GM18868 (cell line): ENCODE measurements at regions not wholly inside any gene's neighbourhood (a gene's known extent, or its start where the extent isn't known, plus 50 kb on each side); places are given as distances from the start of the nearest gene placed in this dataset.
"Not testable (repeated sequence)": the region's sequence is repeated elsewhere in the genome, so short reads cannot be mapped to it uniquely, and the experiment has no call there.

Source experiments
- ATAC-seq: cut with Tn5 transposase; IDR thresholded peaks from one replicate; pipeline ENCODE4 v1.9.1; 2021; ENCODE audit warnings: mild to moderate bottlenecking, moderate library complexity; ENCODE audit not compliant: unreplicated experiment

DNA sequence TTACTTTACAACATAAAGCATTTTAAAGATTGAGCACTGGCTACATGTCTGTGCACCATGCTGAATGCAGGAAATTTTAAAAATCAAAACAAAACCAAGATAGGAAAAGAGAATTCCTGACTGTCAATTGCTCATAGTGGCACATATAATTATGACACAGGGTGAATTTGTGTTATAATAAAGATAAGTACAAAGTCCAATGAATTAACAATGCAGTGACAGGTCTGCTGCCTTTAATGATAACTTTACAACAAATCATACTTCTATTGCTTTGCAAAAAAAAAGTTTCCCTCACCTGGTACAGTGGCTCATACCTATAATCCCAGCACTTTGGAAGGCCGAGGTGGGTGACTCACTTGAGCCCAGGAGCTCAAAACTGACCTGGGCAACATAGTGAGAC, 93.8 kb upstream of the OSBPL8 start:
- no peak for ATAC-seq

DNA sequence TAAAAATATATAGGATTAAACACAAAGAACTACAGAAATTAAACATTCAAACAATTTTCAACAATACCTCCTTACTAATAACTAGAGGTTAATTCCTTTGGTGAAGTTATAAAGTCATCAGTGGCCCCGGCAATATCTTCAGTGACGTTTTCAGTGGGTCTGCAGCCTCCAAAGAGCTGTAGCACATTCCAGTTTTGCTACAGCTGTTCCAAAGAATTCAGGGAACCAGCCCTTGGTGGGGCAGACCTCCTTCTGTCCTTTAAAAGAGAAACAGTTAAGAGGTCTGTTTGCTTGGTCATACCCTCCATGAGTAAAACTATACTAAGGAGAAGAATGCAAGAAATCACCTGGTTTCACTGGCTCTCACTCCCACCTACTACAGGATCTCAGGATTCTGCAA, 99.2 kb upstream of the ZDHHC17 start:
- no peak for ATAC-seq

GRCh38 chr12:76666290-76666835, 97.6 kb upstream of the ZDHHC17 start:
- ATAC-seq = no peak

GRCh38 chr12:76669981-76670380, 93.9 kb upstream of the ZDHHC17 start:
- ATAC-seq = no peak

DNA sequence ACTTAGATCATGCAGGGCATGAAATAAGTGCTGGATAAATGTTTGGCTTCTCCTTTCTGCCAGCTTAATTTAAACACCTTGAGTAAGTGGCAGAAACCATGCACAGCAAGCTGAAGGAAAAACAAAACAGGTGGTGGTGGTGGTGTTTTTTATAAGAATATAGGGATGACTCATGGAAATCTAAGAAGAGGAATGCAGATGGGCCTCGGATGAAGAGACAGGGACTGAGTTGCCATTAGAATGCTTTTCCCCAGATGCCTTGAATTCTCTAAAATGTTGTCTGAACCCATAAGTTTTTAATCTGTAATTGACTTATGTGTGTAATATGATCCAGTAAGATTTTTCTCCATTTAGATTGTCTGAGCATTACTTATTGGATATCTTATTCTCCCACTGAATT, 93.1 kb upstream of the ZDHHC17 start:
- ATAC-seq = no peak

GRCh38 chr12:76674669-76675315, 89.1 kb upstream of the ZDHHC17 start:
- ATAC-seq = no peak

DNA sequence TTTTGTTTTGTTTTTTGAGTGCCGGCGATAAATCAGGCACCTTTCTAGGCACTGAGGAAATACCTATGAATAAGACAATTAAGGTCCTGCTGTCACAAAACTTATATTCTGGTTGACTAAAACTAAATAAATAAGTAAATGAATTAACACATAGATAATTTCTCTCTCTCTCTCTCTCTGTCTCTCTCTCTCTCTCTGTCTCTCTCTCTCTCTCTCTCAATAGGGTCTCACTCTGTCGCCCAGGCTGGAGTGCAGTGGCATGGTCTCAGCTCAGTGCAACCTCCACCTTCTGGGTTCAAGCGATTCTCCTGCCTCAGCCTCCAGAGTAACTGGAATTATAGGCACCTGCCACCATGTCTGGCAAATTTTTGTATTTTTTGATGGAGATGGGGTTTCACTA, 87.7 kb upstream of the ZDHHC17 start:
- not testable (repeated sequence) for ATAC-seq

DNA sequence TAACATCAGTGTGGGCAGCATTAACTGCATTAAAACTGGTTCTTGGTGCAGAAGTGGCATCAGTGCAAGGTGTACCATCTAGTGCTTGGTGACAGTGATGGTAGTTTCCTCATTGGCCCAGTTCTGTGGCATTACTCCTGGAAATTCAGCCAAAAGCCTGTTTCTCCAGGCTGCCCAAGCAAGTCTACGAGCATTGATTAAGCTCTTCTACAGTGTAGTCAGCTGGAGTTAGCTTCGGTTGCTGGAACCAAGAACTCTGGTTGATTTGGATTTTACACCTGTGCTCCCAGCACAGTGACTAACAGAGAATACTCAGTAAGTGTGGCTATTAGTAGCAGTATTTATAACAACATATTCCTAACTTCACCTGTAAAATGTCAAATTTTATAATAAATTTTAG, 84.9 kb upstream of the ZDHHC17 start:
- ATAC-seq = no peak

GRCh38 chr12:76679778-76680177, 84.1 kb upstream of the ZDHHC17 start:
- ATAC-seq = no peak

GRCh38 chr12:76680940-76681339, 83.0 kb upstream of the ZDHHC17 start:
- ATAC-seq = no peak

DNA sequence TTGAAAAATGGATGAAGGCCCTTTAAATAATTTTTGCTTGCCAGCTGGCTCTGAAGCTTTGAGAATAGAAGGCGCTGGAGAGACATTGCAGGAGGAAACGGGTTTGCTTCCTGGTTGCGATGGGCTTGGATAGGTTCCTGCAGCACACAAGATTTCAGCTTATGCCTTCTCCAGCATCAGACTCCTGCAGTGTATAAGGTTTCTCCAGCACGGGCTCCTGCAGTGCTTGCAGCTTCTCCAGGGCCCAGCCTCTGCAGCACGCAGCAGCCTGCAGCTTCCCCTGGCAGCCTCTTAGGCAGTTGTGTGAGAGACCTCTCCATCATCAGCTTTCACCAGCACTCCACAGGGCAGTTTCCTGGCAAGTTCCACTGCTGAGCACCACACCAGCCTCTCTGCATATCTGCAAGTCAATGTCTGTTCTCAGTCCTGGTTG, 78.7 kb upstream of the ZDHHC17 start:
- ATAC-seq = no peak

- no peak for ATAC-seq
Measured at GRCh38 chr12:76687981-76688380, 75.9 kb upstream of the ZDHHC17 start.

GRCh38 chr12:76688631-76689030, 75.3 kb upstream of the ZDHHC17 start:
- no peak for ATAC-seq

GRCh38 chr12:76690921-76691700, 72.8 kb upstream of the ZDHHC17 start:
- ATAC-seq = no peak

DNA sequence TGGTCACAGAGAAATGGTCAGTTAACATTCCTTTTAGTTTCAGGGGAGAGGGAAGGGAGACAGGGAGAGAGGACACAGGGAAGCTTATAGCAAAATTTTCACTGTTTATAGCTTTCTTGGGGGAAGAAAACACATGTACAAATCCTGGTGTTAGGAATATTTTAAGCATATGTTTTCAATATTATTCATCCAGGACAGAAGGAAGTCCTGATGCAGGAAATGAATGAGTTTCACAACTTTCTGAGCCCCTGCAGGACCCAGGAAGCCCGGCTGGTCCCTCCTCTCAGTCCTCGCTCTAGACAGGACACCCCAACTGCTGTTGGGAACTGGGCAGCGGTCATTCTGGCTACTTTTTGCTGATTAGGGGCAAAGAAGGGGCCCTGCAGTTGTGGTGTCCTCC, 71.1 kb upstream of the ZDHHC17 start:
- no peak for ATAC-seq

- no peak for ATAC-seq
Measured at GRCh38 chr12:76694369-76694768, 69.5 kb upstream of the ZDHHC17 start.

GRCh38 chr12:76696186-76696585, 67.7 kb upstream of the ZDHHC17 start:
- ATAC-seq = no peak

GRCh38 chr12:76697849-76698248, 66.1 kb upstream of the ZDHHC17 start:
- ATAC-seq = no peak

GRCh38 chr12:76698316-76698715, 65.6 kb upstream of the ZDHHC17 start:
- ATAC-seq = no peak

GRCh38 chr12:76698966-76699365, 64.9 kb upstream of the ZDHHC17 start:
- ATAC-seq = no peak

DNA sequence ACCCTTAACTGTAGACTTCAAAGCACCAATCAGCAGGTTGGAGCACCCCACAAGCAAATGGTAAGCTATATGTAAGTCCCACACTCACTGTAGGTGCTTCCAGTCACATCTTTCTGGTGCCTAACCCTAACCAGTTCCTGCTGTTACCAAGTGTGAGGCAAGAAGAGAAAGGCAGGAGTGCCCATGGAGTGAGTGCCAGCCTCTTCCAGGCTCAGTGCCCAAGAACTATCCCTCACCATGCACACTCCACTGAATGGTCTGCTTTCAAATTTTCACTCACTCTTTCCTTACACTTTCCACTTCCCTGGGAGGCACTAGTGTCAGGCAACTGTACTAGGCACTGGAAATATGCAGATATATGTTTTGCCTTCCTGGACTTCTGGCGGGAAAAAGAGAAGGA, 62.2 kb upstream of the ZDHHC17 start:
- ATAC-seq = no peak

DNA sequence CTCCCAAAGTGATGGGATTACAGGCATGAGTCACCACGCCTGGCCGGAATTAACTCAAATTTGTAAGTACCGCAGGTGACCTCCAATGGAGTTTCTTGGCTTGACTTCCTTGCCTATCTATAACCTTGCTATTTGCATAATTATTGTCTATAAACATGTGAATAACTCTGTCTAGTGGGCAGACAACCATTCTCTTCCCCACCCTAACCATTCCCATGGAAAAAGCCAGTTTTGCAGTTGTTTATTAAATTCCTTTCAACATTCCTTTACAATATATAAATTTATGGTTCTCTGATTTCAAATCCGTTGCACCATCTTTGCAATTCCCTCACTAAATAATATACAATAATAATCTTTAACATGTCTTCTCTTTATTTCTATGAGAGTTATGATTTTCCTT, 61.0 kb upstream of the ZDHHC17 start:
- ATAC-seq = no peak
